Karpas-422 (cell line): ENCODE measurements at regions not wholly inside any gene's neighbourhood (a gene's known extent, or its start where the extent isn't known, plus 50 kb on each side); places are given as distances from the start of the nearest gene placed in this dataset.

Experiments
- DNase-seq: peaks from one replicate; pipeline ENCODE4 v3.0.0-alpha.2; 2015
- H2AFZ ChIP-seq: fragments of 200-600 bp; sonication (generic); 2 replicates; pipeline ENCODE4 v1.6.1; 2014; ENCODE audit warnings: antibody characterized with exemption, low read length, mixed read lengths
- H3K27ac ChIP-seq: fragments of 200-600 bp; sonication (generic); 2 replicates; pipeline ENCODE4 v1.5.1; 2014; ENCODE audit warnings: mild to moderate bottlenecking, low read length, moderate library complexity
- H3K27me3 ChIP-seq: fragments of 200-600 bp; sonication (generic); 2 replicates; pipeline ENCODE4 v1.6.1; 2014; ENCODE audit warnings: low read length, mixed read lengths
- H3K36me3 ChIP-seq: fragments of 200-600 bp; sonication (generic); 2 replicates; pipeline ENCODE4 v1.6.1; 2014; ENCODE audit warnings: low read length, mixed read lengths; ENCODE audit not compliant: insufficient read depth
- H3K4me1 ChIP-seq: fragments of 200-600 bp; sonication (generic); 2 replicates; pipeline ENCODE4 v1.6.1; 2014; ENCODE audit warnings: mild to moderate bottlenecking, low read length, mixed read lengths
- H3K4me2 ChIP-seq: fragments of 200-600 bp; sonication (generic); 2 replicates; pipeline ENCODE4 v1.6.1; 2014; ENCODE audit warnings: low read length, low read depth, mild to moderate bottlenecking; ENCODE audit not compliant: poor library complexity, severe bottlenecking
- H3K4me3 ChIP-seq: fragments of 200-600 bp; sonication (generic); 2 replicates; pipeline ENCODE4 v1.5.1; 2014; ENCODE audit warnings: mild to moderate bottlenecking, antibody characterized with exemption, low read length, mixed read lengths
- H3K79me2 ChIP-seq: fragments of 200-600 bp; sonication (generic); 2 replicates; pipeline ENCODE4 v1.6.1; 2014; ENCODE audit warnings: mild to moderate bottlenecking, low read length, mixed read lengths
- H3K9ac ChIP-seq: fragments of 200-600 bp; sonication (generic); 2 replicates; pipeline ENCODE4 v1.6.0; 2014; ENCODE audit warnings: low read length
- H3K9me2 ChIP-seq: fragments of 200-600 bp; sonication (generic), shearing (Covaris generic); replicated peaks from 2 replicates; pipeline ENCODE4 v1.6.0; 2014; ENCODE audit warnings: mild to moderate bottlenecking, low read length, moderate library complexity; ENCODE audit not compliant: insufficient read depth
- H3K9me3 ChIP-seq: fragments of 300-700, 200-600 bp; sonication (generic); 2 replicates; pipeline ENCODE4 v1.6.1; 2014; ENCODE audit warnings: low read length, mixed read lengths
- H4K20me1 ChIP-seq: fragments of 200-600 bp; sonication (generic); 2 replicates; pipeline ENCODE4 v1.6.1; 2014; ENCODE audit warnings: mild to moderate bottlenecking, antibody characterized with exemption, low read length, low read depth; ENCODE audit not compliant: insufficient read depth

DNA sequence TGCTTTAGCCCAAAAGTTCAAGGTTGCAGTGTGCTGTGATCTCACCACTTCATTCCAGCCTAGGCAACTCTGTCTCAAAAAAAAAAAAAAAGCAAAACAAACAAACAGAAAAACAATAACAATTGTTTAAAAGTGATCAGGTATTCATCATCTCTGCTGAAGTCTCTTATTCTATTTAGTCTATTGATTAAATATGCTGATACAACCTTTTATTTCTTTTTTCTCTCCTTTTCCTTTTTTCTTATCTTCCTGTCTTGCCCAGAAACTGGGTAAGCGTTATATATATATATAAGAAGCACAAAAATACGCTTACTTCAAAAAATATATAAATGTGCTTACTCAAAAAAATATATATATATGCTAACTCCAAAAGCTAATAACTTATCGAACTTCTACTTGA lies 213.8 kb upstream of the EEA1 start:
- Histone ChIP-seq H3K27me3 (no peaks in the 10 kb centered on the region), H3K79me2 (no peaks in the 10 kb centered on the region), H4K20me1 (no peaks in the 10 kb centered on the region), H3K9me2 (no peaks in the 10 kb centered on the region), H2AFZ (no peak overlapping the region), H3K4me3 (no peak overlapping the region), H3K9me3 (no peaks in the 10 kb centered on the region), H3K4me1 (no peaks in the 10 kb centered on the region), H3K27ac (no peak overlapping the region), H3K9ac (no peak overlapping the region), H3K36me3 (no peaks in the 10 kb centered on the region), H3K4me2 (no peak overlapping the region)
- DNase-seq, result no peak

DNA sequence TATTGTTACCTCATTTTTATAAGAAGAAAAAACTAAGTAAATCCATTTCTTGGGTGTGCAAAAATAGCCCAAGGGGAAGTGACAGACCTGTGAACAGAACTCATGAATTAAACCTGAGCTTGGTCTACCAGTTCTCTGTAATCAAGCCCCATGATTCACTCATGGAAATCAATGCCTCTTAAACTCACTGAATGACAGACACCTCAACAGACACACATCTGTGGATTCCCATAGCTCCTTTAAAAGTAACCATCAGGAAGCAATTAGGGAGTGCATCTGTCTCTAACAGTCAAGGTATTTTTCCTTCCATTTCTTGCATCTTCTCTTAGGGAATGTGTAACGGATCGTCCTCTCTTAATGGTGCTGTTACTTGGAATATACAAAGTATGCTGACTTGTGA lies 215.0 kb upstream of the EEA1 start:
- Histone ChIP-seq H2AFZ (no peak overlapping the region), H3K4me3 (no peak overlapping the region), H3K4me2 (no peak overlapping the region), H3K27me3 (no peaks in the 10 kb centered on the region), H3K9me2 (no peaks in the 10 kb centered on the region), H3K79me2 (no peaks in the 10 kb centered on the region), H3K27ac (no peak overlapping the region), H3K9me3 (no peaks in the 10 kb centered on the region), H3K9ac (no peak overlapping the region), H3K4me1 (no peaks in the 10 kb centered on the region), H3K36me3 (no peaks in the 10 kb centered on the region), H4K20me1 (no peaks in the 10 kb centered on the region)
- peak; percentile 37 for DNase-seq

DNA sequence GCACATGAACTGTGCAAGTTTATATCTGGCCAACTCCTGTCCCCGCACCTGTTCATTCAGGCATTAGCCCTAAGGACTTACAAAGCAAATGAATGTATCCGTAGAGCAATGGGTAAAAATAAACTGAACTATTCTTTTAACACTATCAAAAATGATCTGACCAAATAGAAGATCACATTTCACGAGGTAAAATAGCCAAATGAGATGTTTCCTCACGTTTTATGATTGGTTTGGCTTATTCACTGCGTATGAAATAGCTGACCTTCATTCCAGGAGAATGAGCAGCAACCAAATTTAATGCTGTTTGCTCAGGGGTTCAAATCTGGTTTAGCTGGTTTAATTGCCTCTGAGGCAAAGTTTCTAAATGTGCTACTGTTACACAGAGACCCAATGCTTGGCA lies 216.0 kb upstream of the EEA1 start:
- H3K4me3 ChIP-seq, result no peak overlapping the region

DNA sequence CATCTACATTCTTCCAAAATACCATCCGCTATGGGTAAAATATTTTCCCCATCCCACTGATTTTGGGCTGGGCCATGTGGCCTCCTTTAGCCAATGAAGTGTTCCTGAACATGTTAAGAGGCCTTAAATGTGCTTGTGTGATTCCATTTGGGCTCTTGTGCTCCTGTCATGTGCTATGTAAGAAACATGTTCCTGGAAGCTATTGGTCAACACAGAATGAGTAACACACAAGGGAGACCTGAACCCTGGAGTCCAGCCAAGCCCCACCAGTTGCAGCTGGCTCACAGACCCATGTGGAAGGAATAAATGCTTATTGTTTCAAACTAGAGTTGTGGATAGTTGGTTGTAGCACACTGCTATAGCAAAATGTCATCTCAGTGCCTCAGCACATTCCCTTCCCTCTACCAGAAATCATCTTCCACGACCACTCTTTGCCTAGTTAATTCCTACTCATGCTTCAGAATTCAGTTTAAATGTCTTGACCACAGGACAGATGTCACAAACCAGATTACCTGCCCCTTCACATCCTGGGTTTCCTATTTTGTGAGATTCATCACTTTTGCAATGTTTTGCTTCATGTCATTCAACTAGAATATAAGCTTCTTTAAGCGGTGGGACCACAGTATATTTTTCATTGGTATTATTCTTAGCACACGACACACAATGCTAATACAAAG lies 217.3 kb upstream of the EEA1 start:
- no peak overlapping the region for H3K4me3 ChIP-seq
- peak; percentile 29 for DNase-seq
- no peaks in the 10 kb centered on the region for H4K20me1 ChIP-seq
- no peak overlapping the region for H3K4me2 ChIP-seq
- H3K9ac ChIP-seq, result no peak overlapping the region
- no peaks in the 10 kb centered on the region for H3K79me2 ChIP-seq
- no peaks in the 10 kb centered on the region for H3K36me3 ChIP-seq
- no peaks in the 10 kb centered on the region for H3K9me2 ChIP-seq
- H3K27ac ChIP-seq, result no peak overlapping the region
- H3K9me3 ChIP-seq, result no peaks in the 10 kb centered on the region
- no peaks in the 10 kb centered on the region for H3K4me1 ChIP-seq
- H2AFZ ChIP-seq, result no peak overlapping the region
- H3K27me3 ChIP-seq, result no peaks in the 10 kb centered on the region

More for the DNA sequence above, 216.0 kb upstream of the EEA1 start:
- DNase-seq, result peak; percentile 31
- Histone ChIP-seq H3K79me2 (no peaks in the 10 kb centered on the region), H3K36me3 (no peaks in the 10 kb centered on the region), H3K9ac (no peak overlapping the region), H3K9me3 (no peaks in the 10 kb centered on the region), H3K27me3 (no peaks in the 10 kb centered on the region), H3K27ac (no peak overlapping the region), H2AFZ (no peak overlapping the region), H4K20me1 (no peaks in the 10 kb centered on the region), H3K9me2 (no peaks in the 10 kb centered on the region), H3K4me2 (no peak overlapping the region), H3K4me1 (no peaks in the 10 kb centered on the region)

DNA sequence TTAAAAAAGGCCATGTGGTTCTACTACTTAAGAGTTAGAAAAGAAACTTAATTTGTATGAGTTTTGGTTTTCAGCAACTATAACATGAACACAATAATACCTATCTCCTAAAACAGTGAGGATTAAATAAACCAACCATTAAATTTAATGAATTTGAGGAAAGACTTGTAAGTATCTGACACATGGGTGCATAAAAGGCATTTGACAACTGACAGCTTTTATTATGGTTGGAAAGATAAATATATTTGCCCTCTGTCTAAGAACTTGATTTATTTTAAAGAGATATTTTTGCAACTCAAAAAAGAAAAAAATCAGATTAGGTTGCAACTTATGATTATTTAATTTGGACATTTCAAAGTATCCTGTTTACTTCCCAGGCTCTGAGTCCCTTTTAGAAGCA lies 217.9 kb upstream of the EEA1 start:
- H3K36me3 ChIP-seq, result no peaks in the 10 kb centered on the region
- H3K9ac ChIP-seq, result no peak overlapping the region
- no peaks in the 10 kb centered on the region for H3K27me3 ChIP-seq

DNA sequence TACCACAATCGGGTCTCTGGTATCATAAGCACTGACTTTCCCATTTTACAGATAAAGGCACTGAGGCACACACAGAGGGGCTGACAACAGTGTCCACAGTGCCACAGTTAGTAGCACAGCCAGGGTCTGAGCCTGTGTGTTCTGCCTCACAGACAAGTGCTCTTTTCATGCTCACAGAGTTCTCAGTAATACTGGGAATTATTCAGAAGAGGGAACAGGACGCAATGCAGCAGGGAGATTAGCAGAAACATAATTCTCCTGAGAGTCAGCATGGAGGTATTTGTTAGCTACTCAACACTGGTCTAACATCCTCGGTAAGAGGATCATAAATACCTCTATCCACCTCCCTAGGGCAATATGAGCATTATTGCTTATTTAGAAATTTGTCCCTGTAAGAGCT lies 219.3 kb upstream of the EEA1 start:
- H3K27me3 ChIP-seq, result no peaks in the 10 kb centered on the region
- H3K4me2 ChIP-seq, result no peak overlapping the region
- no peaks in the 10 kb centered on the region for H3K36me3 ChIP-seq
- no peak overlapping the region for H2AFZ ChIP-seq
- no peaks in the 10 kb centered on the region for H4K20me1 ChIP-seq
- no peaks in the 10 kb centered on the region for H3K4me1 ChIP-seq
- no peak overlapping the region for H3K4me3 ChIP-seq
- H3K9ac ChIP-seq, result no peak overlapping the region
- H3K9me3 ChIP-seq, result no peaks in the 10 kb centered on the region
- H3K9me2 ChIP-seq, result no peaks in the 10 kb centered on the region
- no peak for DNase-seq
- H3K79me2 ChIP-seq, result no peaks in the 10 kb centered on the region
- no peak overlapping the region for H3K27ac ChIP-seq

More for the DNA sequence above, 217.9 kb upstream of the EEA1 start:
- Histone ChIP-seq H3K27ac (no peak overlapping the region), H3K4me1 (no peaks in the 10 kb centered on the region), H3K4me2 (no peak overlapping the region), H2AFZ (no peak overlapping the region), H3K4me3 (no peak overlapping the region), H4K20me1 (no peaks in the 10 kb centered on the region), H3K9me2 (no peaks in the 10 kb centered on the region), H3K79me2 (no peaks in the 10 kb centered on the region), H3K9me3 (no peaks in the 10 kb centered on the region)
- DNase-seq, result peak; percentile 15

DNA sequence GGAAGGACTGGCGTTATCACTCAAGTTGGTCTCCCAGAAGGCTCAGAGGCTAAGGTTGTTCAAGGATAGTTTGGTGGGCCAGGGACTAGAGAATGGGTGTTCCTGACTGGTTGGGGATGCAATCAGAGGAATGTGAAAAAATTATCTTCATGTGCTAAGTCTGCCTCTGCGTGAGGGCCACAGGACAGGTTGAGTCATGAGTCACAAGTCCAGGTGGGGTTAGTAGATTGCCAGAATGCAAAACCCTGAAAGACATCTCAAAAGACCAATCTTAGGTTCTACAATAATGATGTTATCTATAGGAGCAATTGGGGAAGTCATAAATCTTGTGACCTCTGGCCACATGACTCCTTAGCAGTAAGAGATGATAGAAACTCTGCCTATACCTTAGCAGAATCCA lies 220.1 kb upstream of the EEA1 start:
- H3K27me3 ChIP-seq, result no peaks in the 10 kb centered on the region
- no peaks in the 10 kb centered on the region for H3K9me3 ChIP-seq
- no peak overlapping the region for H3K27ac ChIP-seq
- H3K4me1 ChIP-seq, result no peaks in the 10 kb centered on the region
- H3K4me2 ChIP-seq, result no peak overlapping the region
- no peaks in the 10 kb centered on the region for H3K36me3 ChIP-seq
- no peak overlapping the region for H2AFZ ChIP-seq
- no peaks in the 10 kb centered on the region for H3K79me2 ChIP-seq
- no peak for DNase-seq
- H3K9ac ChIP-seq, result no peak overlapping the region
- H4K20me1 ChIP-seq, result no peaks in the 10 kb centered on the region
- H3K4me3 ChIP-seq, result no peak overlapping the region
- H3K9me2 ChIP-seq, result no peaks in the 10 kb centered on the region

DNA sequence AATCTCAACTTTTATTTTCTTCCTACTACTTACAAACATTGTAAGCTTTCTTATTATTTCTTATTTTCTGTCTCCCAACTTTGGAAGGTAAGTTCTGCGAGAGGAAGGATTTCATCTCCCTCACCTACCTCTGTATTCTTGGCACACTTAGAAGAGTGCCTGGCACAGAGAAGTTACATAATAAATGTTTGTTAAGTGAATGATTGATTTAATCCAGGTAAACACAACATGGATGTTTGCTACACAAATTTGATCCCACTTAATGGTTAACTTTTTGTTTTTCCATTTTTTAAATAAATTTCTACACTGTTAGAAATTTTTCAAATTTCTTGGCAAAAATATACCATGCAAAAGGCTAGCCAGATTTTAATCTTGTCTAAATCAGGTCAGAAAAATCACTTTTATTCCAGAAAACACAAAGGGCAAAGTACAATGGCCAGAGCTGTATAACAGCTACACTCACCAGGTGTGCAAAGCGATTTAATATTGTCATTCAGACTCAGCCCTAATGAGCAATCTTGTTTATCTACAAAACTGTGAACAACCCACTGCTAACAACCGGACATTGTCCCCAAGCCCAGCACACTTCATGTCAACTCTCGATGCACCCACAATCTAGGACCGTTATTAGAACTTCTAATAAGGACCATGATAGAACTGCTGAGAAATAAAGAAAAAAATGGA lies 222.1 kb upstream of the EEA1 start:
- no peak for DNase-seq
- no peak overlapping the region for H2AFZ ChIP-seq
- H3K79me2 ChIP-seq, result no peaks in the 10 kb centered on the region
- no peak overlapping the region for H3K9ac ChIP-seq
- H3K27me3 ChIP-seq, result no peaks in the 10 kb centered on the region
- no peak overlapping the region for H3K4me2 ChIP-seq
- no peak overlapping the region for H3K27ac ChIP-seq
- H3K4me3 ChIP-seq, result no peak overlapping the region
- no peaks in the 10 kb centered on the region for H3K36me3 ChIP-seq
- H3K4me1 ChIP-seq, result no peaks in the 10 kb centered on the region
- H3K9me3 ChIP-seq, result no peaks in the 10 kb centered on the region
- H4K20me1 ChIP-seq, result no peaks in the 10 kb centered on the region
- no peaks in the 10 kb centered on the region for H3K9me2 ChIP-seq
